Smooth muscle cell (in vitro differentiated cells): ENCODE measurements at regions not wholly inside any gene's neighbourhood (a gene's known extent, or its start where the extent isn't known, plus 50 kb on each side); places are given as distances from the start of the nearest gene placed in this dataset. TPM values are rescaled to one million over a fixed set of nuclear protein-coding genes. Genes with fewer than 3 reads are reported as not detected.

Source experiments
- DNase-seq: peaks from one replicate; lab custom pipeline; 2025; ENCODE audit not compliant: unreplicated experiment; lab: John Stamatoyannopoulos, UW
- H2AFZ ChIP-seq: fragments of 200-600 bp; sonication (generic); 2 replicates; pipeline ENCODE4 v1.6.0; 2016; ENCODE audit warnings: antibody characterized with exemption, low read depth, mild to moderate bottlenecking
- H3F3A ChIP-seq: fragments of 200-600 bp; sonication (generic); 2 replicates; pipeline ENCODE4 v1.6.0; 2017; ENCODE audit warnings: antibody characterized with exemption, low read depth
- H3K27ac ChIP-seq: fragments of 200-600 bp; sonication (generic); 2 replicates; pipeline ENCODE4 v1.5.1; 2016; ENCODE audit warnings: low read depth, mild to moderate bottlenecking
- H3K27me3 ChIP-seq: fragments of 200-600 bp; sonication (generic); 2 replicates; pipeline ENCODE4 v1.6.1; 2016; ENCODE audit warnings: low read depth, mild to moderate bottlenecking
- H3K36me3 ChIP-seq: fragments of 200-600 bp; sonication (generic); 2 replicates; pipeline ENCODE4 v1.5.1; 2016; ENCODE audit warnings: low read depth
- H3K4me1 ChIP-seq: fragments of 200-600 bp; sonication (generic); 2 replicates; pipeline ENCODE4 v1.5.1; 2016; ENCODE audit warnings: low read depth
- H3K4me2 ChIP-seq: fragments of 200-600 bp; sonication (generic); 2 replicates; pipeline ENCODE4 v1.6.0; 2016; ENCODE audit warnings: mild to moderate bottlenecking
- H3K4me3 ChIP-seq: fragments of 200-600 bp; sonication (generic); 2 replicates; pipeline ENCODE4 v1.5.1; 2016; ENCODE audit warnings: mild to moderate bottlenecking
- H3K79me2 ChIP-seq: fragments of 200-600 bp; sonication (generic); 2 replicates; pipeline ENCODE4 v1.6.0; 2016; ENCODE audit warnings: low read depth, mild to moderate bottlenecking
- H3K9ac ChIP-seq: fragments of 200-600 bp; sonication (generic); 2 replicates; pipeline ENCODE4 v1.6.0; 2016; ENCODE audit warnings: low read depth
- H3K9me3 ChIP-seq: fragments of 200-600 bp; sonication (generic); replicated peaks from 2 replicates; pipeline ENCODE4 v1.5.1; 2016; ENCODE audit warnings: low read depth
- H4K20me1 ChIP-seq: fragments of 200-600 bp; sonication (generic); 2 replicates; pipeline ENCODE4 v1.6.0; 2016; ENCODE audit warnings: low read depth
- CTCF ChIP-seq: fragments of 200-600 bp; sonication (generic); IDR thresholded peaks from 2 replicates; pipeline ENCODE4 v1.5.1; 2017; ENCODE audit warnings: borderline replicate concordance, mild to moderate bottlenecking, antibody characterized with exemption; ENCODE audit not compliant: insufficient read depth, poor library complexity, severe bottlenecking
- WGBS: methylation state at CpG from one replicate; pipeline ENCODE4 v1.1.7; 2016; ENCODE audit warnings: low lambda C conversion rate; 5-methylcytosine and 5-hydroxymethylcytosine counted together
- small RNA-seq: library from RNA; depleted of rRNA; stranded (forward); fragments of <200 nt; gene quantifications from one replicate; pipeline ENCODE3, GENCODE V24; 2014

- no peak overlapping the region for H3K27ac ChIP-seq
- H3K27me3 ChIP-seq, result no peaks in the 10 kb centered on the region
- no peak for DNase-seq
- no peaks in the 10 kb centered on the region for H3K4me1 ChIP-seq
- no peaks in the 10 kb centered on the region for H3K9me3 ChIP-seq
- H3K36me3 ChIP-seq, result no peaks in the 10 kb centered on the region
- no peak for TF ChIP-seq CTCF
- H3K9ac ChIP-seq, result no peak overlapping the region
- no peak overlapping the region for H3K4me2 ChIP-seq
- no peaks in the 10 kb centered on the region for H4K20me1 ChIP-seq
- 76% methylated on average over 4 of the region's 4 CpGs for WGBS
- H2AFZ ChIP-seq, result no peak overlapping the region
- H3K79me2 ChIP-seq, result no peaks in the 10 kb centered on the region
- no peak overlapping the region for H3K4me3 ChIP-seq
- H3F3A ChIP-seq, result no peaks in the 10 kb centered on the region
These were observed 50.3 kb upstream of the ARHGAP28 start for GRCh38 chr18:6679201-6679600.

Small RNA genes in the stretch of these regions (small RNA-seq; reads per million reads assigned to genes)
- not detected for gene RN7SL282P
